ENCODE measurements at regions not wholly inside any gene's neighbourhood (a gene's known extent, or its start where the extent isn't known, plus 50 kb on each side); places are given as distances from the start of the nearest gene placed in this dataset.

GRCh38 chr7:89943525-89944050 is 210.7 kb upstream of the STEAP1 start:
- TF ChIP-seq CTCF (IDR thresholded peaks at IDR 0.05; ENCODE audit: unreplicated experiment): no peak
- H3K4me3 Mint-ChIP-seq (ENCODE audit: low read depth, unreplicated experiment): no peak overlapping the region
- no peaks in the 10 kb centered on the region for H3K4me1 Mint-ChIP-seq (ENCODE audit: low read depth, unreplicated experiment)
- CTCF ChIA-PET: no interaction called here
- H3K27me3 Mint-ChIP-seq (ENCODE audit: unreplicated experiment): no peaks in the 10 kb centered on the region
- intact Hi-C loops (cut with micrococcal nuclease; ENCODE audit: unreplicated experiment): no loop called here
- H3K36me3 Mint-ChIP-seq (ENCODE audit: insufficient read depth, unreplicated experiment): no peaks in the 10 kb centered on the region
- no peak for DNase-seq
- no peak overlapping the region for H3K27ac Mint-ChIP-seq (ENCODE audit: unreplicated experiment)
- no TSS peak for BruUV-seq (replicated peaks)
- H3K9me3 Mint-ChIP-seq (ENCODE audit: low read depth, unreplicated experiment): no peaks in the 10 kb centered on the region

GRCh38 chr7:89958525-89959068 is 195.7 kb upstream of the STEAP1 start:
- H3K9me3 Mint-ChIP-seq (ENCODE audit: low read depth, unreplicated experiment): peaks cover 4% of the 10 kb centered on the region
- CTCF ChIA-PET: no interaction called here
- H3K4me3 Mint-ChIP-seq (ENCODE audit: low read depth, unreplicated experiment): no peak overlapping the region
- no peak for DNase-seq
- no peaks in the 10 kb centered on the region for H3K4me1 Mint-ChIP-seq (ENCODE audit: low read depth, unreplicated experiment)
- H3K27ac Mint-ChIP-seq (ENCODE audit: unreplicated experiment): no peak overlapping the region
- H3K27me3 Mint-ChIP-seq (ENCODE audit: unreplicated experiment): no peaks in the 10 kb centered on the region
- intact Hi-C loops (cut with micrococcal nuclease; ENCODE audit: unreplicated experiment): no loop called here
- TF ChIP-seq CTCF (IDR thresholded peaks at IDR 0.05; ENCODE audit: unreplicated experiment): no peak
- no TSS peak for BruUV-seq (replicated peaks)
- H3K36me3 Mint-ChIP-seq (ENCODE audit: insufficient read depth, unreplicated experiment): no peaks in the 10 kb centered on the region

GRCh38 chr7:89966067-89966664 is 188.1 kb upstream of the STEAP1 start:
- Mint-ChIP-seq H3K36me3 (ENCODE audit: insufficient read depth, unreplicated experiment) (no peaks in the 10 kb centered on the region), H3K27me3 (ENCODE audit: unreplicated experiment) (no peaks in the 10 kb centered on the region), H3K4me3 (ENCODE audit: low read depth, unreplicated experiment) (no peak overlapping the region), H3K27ac (ENCODE audit: unreplicated experiment) (no peak overlapping the region), H3K4me1 (ENCODE audit: low read depth, unreplicated experiment) (no peaks in the 10 kb centered on the region), H3K9me3 (ENCODE audit: low read depth, unreplicated experiment) (no peaks in the 10 kb centered on the region)
- TF ChIP-seq CTCF (IDR thresholded peaks at IDR 0.05; ENCODE audit: unreplicated experiment): no peak
- DNase-seq: no peak
- intact Hi-C loops (cut with micrococcal nuclease; ENCODE audit: unreplicated experiment): no loop called here
- CTCF ChIA-PET: no interaction called here
- BruUV-seq (replicated peaks): no TSS peak

GRCh38 chr7:89975577-89975976 is 178.7 kb upstream of the STEAP1 start:
- no peaks in the 10 kb centered on the region for H3K4me1 Mint-ChIP-seq (ENCODE audit: low read depth, unreplicated experiment)
- no peaks in the 10 kb centered on the region for H3K27me3 Mint-ChIP-seq (ENCODE audit: unreplicated experiment)
- no peak overlapping the region for H3K4me3 Mint-ChIP-seq (ENCODE audit: low read depth, unreplicated experiment)
- no TSS peak for BruUV-seq (replicated peaks)
- intact Hi-C loops (cut with micrococcal nuclease; ENCODE audit: unreplicated experiment): no loop called here
- H3K27ac Mint-ChIP-seq (ENCODE audit: unreplicated experiment): no peak overlapping the region
- TF ChIP-seq CTCF (IDR thresholded peaks at IDR 0.05; ENCODE audit: unreplicated experiment): no peak
- peaks cover 5% of the 10 kb centered on the region for H3K9me3 Mint-ChIP-seq (ENCODE audit: low read depth, unreplicated experiment)
- CTCF ChIA-PET: no interaction called here
- DNase-seq: no peak
- no peaks in the 10 kb centered on the region for H3K36me3 Mint-ChIP-seq (ENCODE audit: insufficient read depth, unreplicated experiment)
